ENCODE measurements at regions not wholly inside any gene's neighbourhood (a gene's known extent, or its start where the extent isn't known, plus 50 kb on each side); places are given as distances from the start of the nearest gene placed in this dataset.

- Histone ChIP-seq H3K4me1 (ENCODE audit: insufficient read depth) (no peaks in the 10 kb centered on the region), H3K27ac (no peak overlapping the region), H3K36me3 (no peaks in the 10 kb centered on the region), H3K4me3 (no peak overlapping the region), H3K9me3 (no peaks in the 10 kb centered on the region), H3K27me3 (no peaks in the 10 kb centered on the region)
- no peak for DNase-seq
- intact Hi-C loops (cut with DNase I): loop anchor here in 3 of 4 donors (5.0 to 10.0 kb wide), 3 partner anchors 531 to 548 kb away; partner anchors contain the start of gene SETBP1 (in 1 of the 3)
- WGBS, 3 donors: 96 to 98% (median 96%) methylated on average over 1 of the region's 1 CpG
- no peak for TF ChIP-seq POLR2A (IDR thresholded peaks at IDR 0.05)
- TF ChIP-seq EP300 (IDR thresholded peaks at IDR 0.05): no peak
- TF ChIP-seq, protein P1, sequence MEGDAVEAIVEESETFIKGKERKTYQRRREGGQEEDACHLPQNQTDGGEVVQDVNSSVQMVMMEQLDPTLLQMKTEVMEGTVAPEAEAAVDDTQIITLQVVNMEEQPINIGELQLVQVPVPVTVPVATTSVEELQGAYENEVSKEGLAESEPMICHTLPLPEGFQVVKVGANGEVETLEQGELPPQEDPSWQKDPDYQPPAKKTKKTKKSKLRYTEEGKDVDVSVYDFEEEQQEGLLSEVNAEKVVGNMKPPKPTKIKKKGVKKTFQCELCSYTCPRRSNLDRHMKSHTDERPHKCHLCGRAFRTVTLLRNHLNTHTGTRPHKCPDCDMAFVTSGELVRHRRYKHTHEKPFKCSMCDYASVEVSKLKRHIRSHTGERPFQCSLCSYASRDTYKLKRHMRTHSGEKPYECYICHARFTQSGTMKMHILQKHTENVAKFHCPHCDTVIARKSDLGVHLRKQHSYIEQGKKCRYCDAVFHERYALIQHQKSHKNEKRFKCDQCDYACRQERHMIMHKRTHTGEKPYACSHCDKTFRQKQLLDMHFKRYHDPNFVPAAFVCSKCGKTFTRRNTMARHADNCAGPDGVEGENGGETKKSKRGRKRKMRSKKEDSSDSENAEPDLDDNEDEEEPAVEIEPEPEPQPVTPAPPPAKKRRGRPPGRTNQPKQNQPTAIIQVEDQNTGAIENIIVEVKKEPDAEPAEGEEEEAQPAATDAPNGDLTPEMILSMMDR (IDR thresholded peaks at IDR 0.05): no peak
These were observed 402.3 kb upstream of the SLC14A2 start for GRCh38 chr18:45213040-45213333.

GRCh38 chr18:45218436-45218835 lies 396.8 kb upstream of the SLC14A2 start:
- 61 to 81% (median 79%) methylated on average over 6 of the region's 6 CpGs for WGBS, 3 donors
- H3K4me3 ChIP-seq: no peak overlapping the region
- no peak overlapping the region for H3K27ac ChIP-seq
- DNase-seq: no peak
- no peaks in the 10 kb centered on the region for H3K9me3 ChIP-seq
- H3K4me1 ChIP-seq (ENCODE audit: insufficient read depth): no peaks in the 10 kb centered on the region
- TF ChIP-seq POLR2A (IDR thresholded peaks at IDR 0.05) (no peak), EP300 (IDR thresholded peaks at IDR 0.05) (no peak)
- TF ChIP-seq, protein P1 (IDR thresholded peaks at IDR 0.05): no peak
- no peaks in the 10 kb centered on the region for H3K36me3 ChIP-seq
- no peaks in the 10 kb centered on the region for H3K27me3 ChIP-seq
- intact Hi-C loops (cut with DNase I): loop anchor here in 2 of 4 donors (10.0 kb wide), 2 partner anchors 544 to 554 kb away; no protein-coding TSS in a partner anchor

DNA sequence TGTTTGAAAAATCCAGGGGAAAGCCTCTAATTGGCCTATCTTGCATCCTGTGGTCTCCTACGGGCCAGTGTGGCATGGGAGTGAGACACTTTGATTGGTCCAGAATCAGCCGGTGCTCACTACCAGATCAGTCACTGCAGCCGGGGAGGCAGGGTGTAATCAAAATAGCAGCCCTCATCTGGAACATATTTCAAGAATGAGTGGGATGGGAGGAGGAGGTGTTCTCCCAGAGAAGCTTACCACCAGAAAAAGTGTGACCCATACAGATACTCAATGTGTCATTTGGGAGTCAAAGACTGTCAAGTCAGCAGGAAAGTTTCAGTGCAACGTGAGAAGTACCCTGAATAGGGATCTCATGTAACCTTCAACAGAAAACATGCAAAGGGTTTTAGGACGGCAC lies 393.9 kb upstream of the SLC14A2 start:
- no peak for DNase-seq
- Histone ChIP-seq H3K4me3 (no peak overlapping the region), H3K27me3 (no peaks in the 10 kb centered on the region), H3K36me3 (no peaks in the 10 kb centered on the region), H3K27ac (no peak overlapping the region), H3K9me3 (no peaks in the 10 kb centered on the region), H3K4me1 (ENCODE audit: insufficient read depth) (no peaks in the 10 kb centered on the region)
- intact Hi-C loops (cut with DNase I): no loop called here
- WGBS, 3 donors: 72 to 80% (median 80%) methylated on average over 5 of the region's 5 CpGs
- TF ChIP-seq EP300 (IDR thresholded peaks at IDR 0.05): no peak
- TF ChIP-seq, protein P1 (IDR thresholded peaks at IDR 0.05): no peak
- TF ChIP-seq POLR2A (IDR thresholded peaks at IDR 0.05): no peak

DNA sequence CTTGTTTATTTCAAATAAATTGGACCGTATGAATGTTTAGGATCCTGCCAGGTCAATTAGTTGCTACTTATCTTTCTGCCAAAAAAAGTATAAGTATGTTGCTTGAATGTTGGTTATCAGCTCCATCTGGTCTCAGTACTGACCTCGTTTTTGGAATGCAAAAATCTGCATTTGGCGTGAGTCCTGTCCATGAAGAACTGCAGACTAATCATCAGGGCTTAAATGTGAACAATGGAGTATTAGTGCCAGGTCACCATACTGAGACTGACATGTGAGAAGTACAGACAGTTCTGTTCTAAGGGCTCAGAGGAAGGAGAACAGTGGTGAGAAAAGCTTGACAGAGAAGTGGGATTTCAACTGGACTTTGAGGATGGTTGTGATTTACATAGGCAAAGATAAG lies 393.1 kb upstream of the SLC14A2 start:
- 59 to 65% (median 60%) methylated on average over 3 of the region's 3 CpGs for WGBS, 3 donors
- no peaks in the 10 kb centered on the region for H3K36me3 ChIP-seq

More for the DNA sequence above, 393.1 kb upstream of the SLC14A2 start:
- Histone ChIP-seq H3K27me3 (no peaks in the 10 kb centered on the region), H3K4me3 (no peak overlapping the region), H3K9me3 (no peaks in the 10 kb centered on the region), H3K4me1 (ENCODE audit: insufficient read depth) (no peaks in the 10 kb centered on the region), H3K27ac (no peak overlapping the region)
- intact Hi-C loops (cut with DNase I): no loop called here
- DNase-seq: no peak
- TF ChIP-seq POLR2A (IDR thresholded peaks at IDR 0.05) (no peak), EP300 (IDR thresholded peaks at IDR 0.05) (no peak)
- TF ChIP-seq, protein P1 (IDR thresholded peaks at IDR 0.05): no peak

All from ovary (tissue), 7 donors.